ENCODE measurements at regions not wholly inside any gene's neighbourhood (a gene's known extent, or its start where the extent isn't known, plus 50 kb on each side); places are given as distances from the start of the nearest gene placed in this dataset.

GRCh38 chr12:113586461-113586860 is 114.8 kb upstream of the LHX5 start:
- H3K27ac ChIP-seq = no peak overlapping the region
- H3K27me3 ChIP-seq = peaks cover 66% of the 10 kb centered on the region
- H3K4me3 ChIP-seq (ENCODE audit: low read depth in 1 of 2, low read length in 1 of 2) = no peak overlapping the region
- no peaks in the 10 kb centered on the region for H3K4me1 ChIP-seq (ENCODE audit: control insufficient read depth in 1 of 2, insufficient read depth in 1 of 2, low read depth in 1 of 2, low read length in 1 of 2)
- TF ChIP-seq CTCF (IDR thresholded peaks at IDR 0.05) = no peak
- H3K9me3 ChIP-seq = no peaks in the 10 kb centered on the region
- H3K36me3 ChIP-seq = no peaks in the 10 kb centered on the region

- H3K36me3 ChIP-seq = no peaks in the 10 kb centered on the region
- peaks cover 36% of the 10 kb centered on the region for H3K27me3 ChIP-seq
- H3K9me3 ChIP-seq = no peaks in the 10 kb centered on the region
- no peaks in the 10 kb centered on the region for H3K4me1 ChIP-seq (ENCODE audit: control insufficient read depth in 1 of 2, insufficient read depth in 1 of 2, low read depth in 1 of 2, low read length in 1 of 2)
- no peak overlapping the region for H3K4me3 ChIP-seq (ENCODE audit: low read depth in 1 of 2, low read length in 1 of 2)
- H3K27ac ChIP-seq = no peak overlapping the region
- TF ChIP-seq CTCF (IDR thresholded peaks at IDR 0.05) = no peak
These were observed 111.0 kb upstream of the LHX5 start for GRCh38 chr12:113582521-113583218.

- H3K36me3 ChIP-seq = no peaks in the 10 kb centered on the region
- no peaks in the 10 kb centered on the region for H3K4me1 ChIP-seq (ENCODE audit: control insufficient read depth in 1 of 2, insufficient read depth in 1 of 2, low read depth in 1 of 2, low read length in 1 of 2)
- H3K9me3 ChIP-seq = no peaks in the 10 kb centered on the region
- TF ChIP-seq CTCF (IDR thresholded peaks at IDR 0.05) = no peak
- H3K27ac ChIP-seq = no peak overlapping the region
- no peak overlapping the region for H3K4me3 ChIP-seq (ENCODE audit: low read depth in 1 of 2, low read length in 1 of 2)
- H3K27me3 ChIP-seq = peaks cover 37% of the 10 kb centered on the region
These were observed 109.7 kb upstream of the LHX5 start for GRCh38 chr12:113581342-113581741.

- Histone ChIP-seq H3K4me3 (ENCODE audit: low read depth in 1 of 2, low read length in 1 of 2) (no peak overlapping the region), H3K27me3 (peaks cover 37% of the 10 kb centered on the region), H3K36me3 (no peaks in the 10 kb centered on the region), H3K27ac (no peak overlapping the region), H3K9me3 (no peaks in the 10 kb centered on the region), H3K4me1 (ENCODE audit: control insufficient read depth in 1 of 2, insufficient read depth in 1 of 2, low read depth in 1 of 2, low read length in 1 of 2) (no peaks in the 10 kb centered on the region)
- TF ChIP-seq CTCF (IDR thresholded peaks at IDR 0.05) = no peak
These were observed 108.8 kb upstream of the LHX5 start for GRCh38 chr12:113580437-113580836.

GRCh38 chr12:113577464-113578129 is 105.9 kb upstream of the LHX5 start:
- no peaks in the 10 kb centered on the region for H3K9me3 ChIP-seq
- H3K4me1 ChIP-seq (ENCODE audit: control insufficient read depth in 1 of 2, insufficient read depth in 1 of 2, low read depth in 1 of 2, low read length in 1 of 2) = no peaks in the 10 kb centered on the region
- no peak for TF ChIP-seq CTCF (IDR thresholded peaks at IDR 0.05)
- H3K27me3 ChIP-seq = peaks cover 32% of the 10 kb centered on the region
- H3K4me3 ChIP-seq (ENCODE audit: low read depth in 1 of 2, low read length in 1 of 2) = no peak overlapping the region
- no peak overlapping the region for H3K27ac ChIP-seq
- no peaks in the 10 kb centered on the region for H3K36me3 ChIP-seq
